Right lobe of liver (tissue), 4 donors: ENCODE measurements at regions not wholly inside any gene's neighbourhood (a gene's known extent, or its start where the extent isn't known, plus 50 kb on each side); places are given as distances from the start of the nearest gene placed in this dataset.

ENCODE experiments used
- POLR2A ChIP-seq: fragments of 450-650 bp; IDR thresholded peaks from one replicate; pipeline ENCODE4 v1.6.1; 2017; ENCODE audit warnings: antibody characterized with exemption, mild to moderate bottlenecking
- TF ChIP-seq, protein P1 (sequence below), 4 donors: fragments of 200-600 bp in 3 of 4; fragments of 450-650 bp in 1 of 4; IDR thresholded peaks; one replicate each; pipeline versions ENCODE4 v1.5.1 to v1.8.0; 2016 to 2022; ENCODE audit warnings: antibody characterized with exemption in 4 of 4, mild to moderate bottlenecking in 2 of 4
- donor health status: DM: no; HTN: no; CAD: no.
- donor health status: DM: no; HTN: no; CAD: no.
- donor health status: DM: no; HTN: yes; CAD: no.

GRCh38 chr4:54446581-54446980, 211.2 kb upstream of the KIT start:
- TF ChIP-seq POLR2A: no peak
- TF ChIP-seq, protein P1, sequence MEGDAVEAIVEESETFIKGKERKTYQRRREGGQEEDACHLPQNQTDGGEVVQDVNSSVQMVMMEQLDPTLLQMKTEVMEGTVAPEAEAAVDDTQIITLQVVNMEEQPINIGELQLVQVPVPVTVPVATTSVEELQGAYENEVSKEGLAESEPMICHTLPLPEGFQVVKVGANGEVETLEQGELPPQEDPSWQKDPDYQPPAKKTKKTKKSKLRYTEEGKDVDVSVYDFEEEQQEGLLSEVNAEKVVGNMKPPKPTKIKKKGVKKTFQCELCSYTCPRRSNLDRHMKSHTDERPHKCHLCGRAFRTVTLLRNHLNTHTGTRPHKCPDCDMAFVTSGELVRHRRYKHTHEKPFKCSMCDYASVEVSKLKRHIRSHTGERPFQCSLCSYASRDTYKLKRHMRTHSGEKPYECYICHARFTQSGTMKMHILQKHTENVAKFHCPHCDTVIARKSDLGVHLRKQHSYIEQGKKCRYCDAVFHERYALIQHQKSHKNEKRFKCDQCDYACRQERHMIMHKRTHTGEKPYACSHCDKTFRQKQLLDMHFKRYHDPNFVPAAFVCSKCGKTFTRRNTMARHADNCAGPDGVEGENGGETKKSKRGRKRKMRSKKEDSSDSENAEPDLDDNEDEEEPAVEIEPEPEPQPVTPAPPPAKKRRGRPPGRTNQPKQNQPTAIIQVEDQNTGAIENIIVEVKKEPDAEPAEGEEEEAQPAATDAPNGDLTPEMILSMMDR (IDR thresholded peaks at IDR 0.05): no peak
